Calu3 (cell line): ENCODE measurements at regions not wholly inside any gene's neighbourhood (a gene's known extent, or its start where the extent isn't known, plus 50 kb on each side); places are given as distances from the start of the nearest gene placed in this dataset.

Experiments
- BruUV-seq: library from RNA; stranded (reverse); fragments of 400-500 nt; replicated peaks from 2 replicates; lab custom pipeline; 2021; lab: Mats Ljungman, UMichigan
- CTCF ChIA-PET: fragments of 300-600 bp; sonication (Branson Sonifier 250); formaldehyde crosslinking; loops from one replicate; lab custom pipeline; 2022; ENCODE audit warnings: antibody characterized with exemption; lab: Charles Lee
- DNase-seq: peaks from one replicate; pipeline ENCODE4 v3.0.0; 2022
- H3K27ac Mint-ChIP-seq: one replicate; pipeline ENCODE4 v1.8.0; 2022; ENCODE audit warnings: mixed read lengths; ENCODE audit not compliant: unreplicated experiment
- H3K27me3 Mint-ChIP-seq: one replicate; pipeline ENCODE4 v1.8.0; 2022; ENCODE audit warnings: mixed read lengths; ENCODE audit not compliant: unreplicated experiment
- H3K36me3 Mint-ChIP-seq: one replicate; pipeline ENCODE4 v1.8.0; 2022; ENCODE audit warnings: mild to moderate bottlenecking, moderate library complexity, mixed read lengths; ENCODE audit not compliant: insufficient read depth, unreplicated experiment
- H3K4me1 Mint-ChIP-seq: one replicate; pipeline ENCODE4 v1.8.0; 2022; ENCODE audit warnings: mild to moderate bottlenecking, low read depth, mixed read lengths; ENCODE audit not compliant: unreplicated experiment
- H3K4me3 Mint-ChIP-seq: one replicate; pipeline ENCODE4 v1.8.0; 2022; ENCODE audit warnings: mild to moderate bottlenecking, low read depth, moderate library complexity, mixed read lengths; ENCODE audit not compliant: unreplicated experiment
- H3K9me3 Mint-ChIP-seq: one replicate; pipeline ENCODE4 v1.8.0; 2022; ENCODE audit warnings: low read depth, mixed read lengths; ENCODE audit not compliant: unreplicated experiment
- CTCF ChIP-seq: fragments of 200-600 bp; IDR thresholded peaks from one replicate; pipeline ENCODE4 v1.8.0; 2022; ENCODE audit warnings: antibody characterized with exemption; ENCODE audit not compliant: unreplicated experiment
- intact Hi-C: fragments of 100-400 bp; cut with micrococcal nuclease; formaldehyde crosslinking; loops from one replicate; pipeline ENCODE4 v1.10.0; 2022; ENCODE audit not compliant: unreplicated experiment

- intact Hi-C loops = loop anchor here (1.0 to 5.0 kb wide), 2 partner anchors 142 to 655 kb away; no protein-coding TSS in a partner anchor
- no peaks in the 10 kb centered on the region for H3K9me3 Mint-ChIP-seq
- CTCF ChIA-PET = interaction anchor here (0.7 kb wide), 1 partner anchor 19 kb away, joined by 3 read pairs; no protein-coding TSS in a partner anchor
- DNase-seq = no peak
- no peaks in the 10 kb centered on the region for H3K4me1 Mint-ChIP-seq
- no peak overlapping the region for H3K27ac Mint-ChIP-seq
- H3K4me3 Mint-ChIP-seq = no peak overlapping the region
- no peak for TF ChIP-seq CTCF
- peaks cover 3% of the 10 kb centered on the region for H3K27me3 Mint-ChIP-seq
- H3K36me3 Mint-ChIP-seq = no peaks in the 10 kb centered on the region
- BruUV-seq = no TSS peak
Observed at GRCh38 chr1:174075245-174075692, 53.1 kb upstream of the RC3H1 start.

GRCh38 chr1:174074757-174075156 is 52.6 kb upstream of the RC3H1 start:
- H3K36me3 Mint-ChIP-seq = no peaks in the 10 kb centered on the region
- DNase-seq = no peak
- no peaks in the 10 kb centered on the region for H3K4me1 Mint-ChIP-seq
- no peak overlapping the region for H3K4me3 Mint-ChIP-seq
- CTCF ChIA-PET = interaction anchor here (0.7 kb wide), 1 partner anchor 20 kb away, joined by 3 read pairs; no protein-coding TSS in a partner anchor
- no peaks in the 10 kb centered on the region for H3K27me3 Mint-ChIP-seq
- BruUV-seq = no TSS peak
- H3K9me3 Mint-ChIP-seq = no peaks in the 10 kb centered on the region
- intact Hi-C loops = loop anchor here (1.0 to 5.0 kb wide), 4 partner anchors 52 to 654 kb away; partner anchors contain the start of genes GAS5, RC3H1 and ZBTB37
- no peak overlapping the region for H3K27ac Mint-ChIP-seq
- peak; percentile 11 for TF ChIP-seq CTCF

- CTCF ChIA-PET = no interaction called here
- Mint-ChIP-seq H3K36me3 (no peaks in the 10 kb centered on the region), H3K9me3 (no peaks in the 10 kb centered on the region), H3K27ac (no peak overlapping the region), H3K4me3 (no peak overlapping the region), H3K4me1 (no peaks in the 10 kb centered on the region), H3K27me3 (no peaks in the 10 kb centered on the region)
- BruUV-seq = no TSS peak
- intact Hi-C loops = loop anchor here (5.0 kb wide), 2 partner anchors 50 to 205 kb away; partner anchors contain the start of genes GAS5, RC3H1 and ZBTB37
- no peak for DNase-seq
- no peak for TF ChIP-seq CTCF
Observed at GRCh38 chr1:174072581-174072980, 50.4 kb upstream of the RC3H1 start.
